ENCODE measurements at regions not wholly inside any gene's neighbourhood (a gene's known extent, or its start where the extent isn't known, plus 50 kb on each side); places are given as distances from the start of the nearest gene placed in this dataset.

DNA sequence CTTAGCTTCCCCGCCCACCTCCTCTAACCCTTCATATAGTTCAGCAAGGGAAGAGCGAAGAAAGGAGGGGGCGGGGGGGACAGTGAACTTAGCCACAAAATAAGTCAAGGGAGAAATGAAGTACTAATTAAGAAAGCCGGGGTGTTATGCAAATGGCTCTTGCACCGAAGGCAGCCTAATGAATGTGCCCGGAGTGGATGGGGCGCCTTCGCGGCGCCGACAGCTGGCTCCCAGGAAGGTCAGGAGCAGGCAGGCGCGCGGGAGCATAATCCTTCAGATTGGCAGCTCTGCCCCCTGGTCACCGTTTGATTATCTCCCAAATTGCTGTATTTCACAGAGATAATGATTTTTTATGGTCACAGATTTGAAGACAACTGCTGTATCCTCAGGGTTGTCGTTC is 395.1 kb downstream of the TFAP2B start:
- TF ChIP-seq, protein P1, sequence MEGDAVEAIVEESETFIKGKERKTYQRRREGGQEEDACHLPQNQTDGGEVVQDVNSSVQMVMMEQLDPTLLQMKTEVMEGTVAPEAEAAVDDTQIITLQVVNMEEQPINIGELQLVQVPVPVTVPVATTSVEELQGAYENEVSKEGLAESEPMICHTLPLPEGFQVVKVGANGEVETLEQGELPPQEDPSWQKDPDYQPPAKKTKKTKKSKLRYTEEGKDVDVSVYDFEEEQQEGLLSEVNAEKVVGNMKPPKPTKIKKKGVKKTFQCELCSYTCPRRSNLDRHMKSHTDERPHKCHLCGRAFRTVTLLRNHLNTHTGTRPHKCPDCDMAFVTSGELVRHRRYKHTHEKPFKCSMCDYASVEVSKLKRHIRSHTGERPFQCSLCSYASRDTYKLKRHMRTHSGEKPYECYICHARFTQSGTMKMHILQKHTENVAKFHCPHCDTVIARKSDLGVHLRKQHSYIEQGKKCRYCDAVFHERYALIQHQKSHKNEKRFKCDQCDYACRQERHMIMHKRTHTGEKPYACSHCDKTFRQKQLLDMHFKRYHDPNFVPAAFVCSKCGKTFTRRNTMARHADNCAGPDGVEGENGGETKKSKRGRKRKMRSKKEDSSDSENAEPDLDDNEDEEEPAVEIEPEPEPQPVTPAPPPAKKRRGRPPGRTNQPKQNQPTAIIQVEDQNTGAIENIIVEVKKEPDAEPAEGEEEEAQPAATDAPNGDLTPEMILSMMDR (conservative IDR thresholded peaks at IDR 0.05; ENCODE audit: low read depth, low read length): no peak
- no peak for TF ChIP-seq EZH2 (IDR thresholded peaks at IDR 0.05; ENCODE audit: borderline replicate concordance, low read depth, low read length, poor library complexity, severe bottlenecking)

Measured in A673 (cell line).